Cardiac fibroblast (primary cell): ENCODE measurements at regions not wholly inside any gene's neighbourhood (a gene's known extent, or its start where the extent isn't known, plus 50 kb on each side); places are given as distances from the start of the nearest gene placed in this dataset.
A peak's percentile ranks its signal among the peaks of the same experiment; 100 is the strongest.

Experiments
- DNase-seq, 2 donors: peaks; one replicate each; pipeline versions ENCODE4 v3.0.0 to v3.0.0-alpha.2; 2010; ENCODE audit warnings: low read depth in 2 of 2
- H3K4me3 ChIP-seq, 2 donors: replicated peaks in 1 of 2; 1 replicate in 1 of 2; 2 replicates in 1 of 2; pipeline ENCODE4 v1.5.1; 2011; ENCODE audit warnings: low read depth in 2 of 2, low read length in 2 of 2, mild to moderate bottlenecking in 2 of 2, moderate library complexity in 1 of 2
- CTCF ChIP-seq: IDR thresholded peaks from one replicate; pipeline ENCODE4 v1.5.1; 2011; ENCODE audit warnings: low read depth, mild to moderate bottlenecking, low read length, inconsistent platforms

GRCh38 chr3:24956613-24957012 lies 462.0 kb upstream of the THRB start:
- TF ChIP-seq CTCF, result no peak
- no peak for DNase-seq

DNA sequence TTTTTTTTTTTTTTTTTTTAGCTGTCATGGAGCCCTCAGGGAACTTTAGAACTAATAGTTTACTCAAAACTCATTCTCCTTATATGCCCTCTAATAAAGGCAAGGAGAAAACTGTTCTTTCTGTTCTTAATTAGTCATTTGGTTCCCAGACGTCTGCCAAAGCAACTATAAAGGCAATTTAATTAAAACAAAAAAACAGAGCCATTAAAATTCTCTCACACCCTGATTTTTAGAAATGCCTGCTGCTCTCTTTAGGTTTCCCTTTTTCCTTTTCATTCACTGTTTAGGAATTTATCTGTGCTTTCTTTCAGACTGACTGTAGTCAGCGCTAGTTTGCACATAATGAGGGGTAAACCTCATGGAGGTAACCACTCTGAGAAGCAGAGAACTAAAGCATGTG lies 463.6 kb upstream of the THRB start:
- no peak for TF ChIP-seq CTCF
- no peak overlapping the region for H3K4me3 ChIP-seq
- DNase-seq, result no peak

More at GRCh38 chr3:24956613-24957012, 462.0 kb upstream of the THRB start:
- H3K4me3 ChIP-seq, result no peak overlapping the region

- no peak overlapping the region for H3K4me3 ChIP-seq
- no peak for TF ChIP-seq CTCF
Measured at GRCh38 chr3:24958910-24959447, 464.3 kb upstream of the THRB start.

DNA sequence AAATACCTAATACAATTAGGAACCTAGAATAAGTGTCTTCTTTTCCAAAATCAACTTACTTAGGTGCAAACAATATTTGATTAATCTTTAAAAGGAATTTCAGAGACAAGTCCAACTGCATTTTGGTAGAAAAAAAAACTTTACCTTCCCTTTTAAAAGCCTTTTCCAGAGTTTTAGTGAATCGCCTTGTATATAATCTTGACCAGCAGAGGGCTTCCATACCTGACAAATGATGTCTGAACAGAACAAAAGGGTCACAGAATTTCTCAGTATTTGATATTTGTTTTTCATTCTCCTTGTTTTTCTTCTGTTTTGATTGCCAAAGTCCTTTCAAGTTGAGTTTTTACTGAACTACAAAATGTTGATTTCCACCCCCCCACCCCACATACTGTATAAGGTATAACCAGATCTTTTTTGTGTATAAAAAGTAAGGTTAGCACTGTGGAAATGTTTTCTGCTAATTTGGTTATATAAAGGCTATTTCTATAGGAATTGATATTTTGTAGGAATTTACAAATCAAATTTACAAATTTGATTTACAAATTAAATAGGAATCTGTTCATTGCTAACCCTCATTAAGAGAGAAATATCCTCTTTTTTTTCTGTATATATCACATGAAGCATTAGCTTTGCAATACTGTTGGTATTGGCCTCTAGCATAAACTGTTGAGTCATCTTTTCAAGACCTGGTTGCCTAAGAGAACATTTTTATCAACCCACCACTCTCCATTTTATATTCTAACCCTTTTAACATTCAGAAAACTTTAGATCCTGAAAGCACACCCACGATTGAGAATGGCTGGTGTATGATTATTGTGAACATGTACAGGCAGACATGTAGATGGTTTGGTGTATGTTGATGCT lies 464.1 kb upstream of the RARB start:
- DNase-seq, result peak; percentile 37 to 62
- TF ChIP-seq CTCF, result peak; percentile 42
- H3K4me3 ChIP-seq, result no peak overlapping the region

More at GRCh38 chr3:24958910-24959447, 464.3 kb upstream of the THRB start:
- DNase-seq, result no peak

DNA sequence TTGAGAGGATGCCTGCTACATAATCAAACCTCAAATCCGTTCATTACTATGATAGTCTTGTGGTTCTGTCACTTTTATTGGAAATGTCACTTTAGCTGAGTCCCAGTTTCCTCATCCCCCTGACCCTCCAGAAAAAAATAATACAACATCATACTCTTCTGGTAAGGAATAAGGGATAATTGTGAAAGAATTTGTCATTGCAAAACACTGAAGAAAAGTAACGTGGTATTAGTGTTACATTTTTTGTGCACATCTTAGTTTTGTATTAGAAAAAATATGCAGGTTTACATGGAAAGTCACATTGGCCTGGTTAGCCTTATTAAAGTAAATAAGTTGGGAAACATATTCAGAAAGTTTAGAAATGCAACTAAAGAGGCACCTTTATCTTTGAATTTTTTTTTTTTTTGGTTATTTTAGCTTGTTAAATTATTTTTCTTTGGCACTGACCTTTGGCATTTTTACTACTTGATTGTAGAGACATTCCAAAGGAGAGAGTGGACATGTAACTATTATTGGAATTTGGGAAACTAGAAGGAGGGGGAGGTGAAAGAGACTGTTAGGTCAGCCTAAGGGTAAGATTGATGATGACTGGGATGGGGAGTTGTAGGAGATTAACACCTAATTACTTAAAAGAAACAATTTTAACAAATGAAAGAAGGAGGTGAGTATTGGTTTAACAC lies 462.2 kb upstream of the RARB start:
- no peak for TF ChIP-seq CTCF
- peak in 1 of 2 donors; percentile 9 for DNase-seq

DNA sequence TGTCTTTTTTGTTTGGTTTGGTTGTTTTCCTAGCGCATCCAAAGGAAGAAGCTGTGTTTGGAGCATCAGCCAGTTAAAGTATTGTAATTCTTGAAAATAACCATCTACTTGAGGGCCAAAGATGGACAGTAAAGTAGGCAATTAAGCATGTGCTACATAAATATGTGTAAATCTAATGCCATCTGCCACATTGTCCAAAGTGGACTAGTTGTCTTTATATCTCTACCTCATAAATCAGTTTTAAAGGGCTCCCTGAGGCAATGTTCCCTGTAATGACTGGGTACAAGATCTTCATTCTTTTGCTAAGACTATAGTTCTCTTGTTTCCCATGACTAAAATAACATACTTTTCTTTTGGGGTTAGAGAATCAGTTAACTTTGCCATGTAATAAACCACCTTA lies 460.0 kb upstream of the RARB start:
- no peak for TF ChIP-seq CTCF
- no peak overlapping the region for H3K4me3 ChIP-seq
- DNase-seq, result no peak

More for the DNA sequence above, 462.2 kb upstream of the RARB start:
- no peak overlapping the region for H3K4me3 ChIP-seq
